Central memory CD8-positive, alpha-beta T cell (primary cell): ENCODE measurements at regions not wholly inside any gene's neighbourhood (a gene's known extent, or its start where the extent isn't known, plus 50 kb on each side); places are given as distances from the start of the nearest gene placed in this dataset.

Experiments
- ATAC-seq: fragments of 150-1000 bp; cut with Tn5 transposase; replicated peaks from 2 replicates; pipeline ENCODE4 v1.10.0; 2022; ENCODE audit warnings: mild to moderate bottlenecking, moderate FRiP score, moderate number of reproducible peaks; ENCODE audit not compliant: poor library complexity, severe bottlenecking; ENCODE audit errors: extremely low read depth
- DNase-seq, 2 donors: peaks; one replicate each; pipeline ENCODE4 v3.0.0; 2021; ENCODE audit warnings: low spot score in 2 of 2
- H3K27ac Mint-ChIP-seq: one replicate; pipeline ENCODE4 v1.8.0; 2022; ENCODE audit warnings: low read depth, mild to moderate bottlenecking, moderate library complexity, mixed read lengths
- H3K27me3 Mint-ChIP-seq: one replicate; pipeline ENCODE4 v1.8.0; 2022; ENCODE audit warnings: mixed read lengths
- H3K36me3 Mint-ChIP-seq: one replicate; pipeline ENCODE4 v1.8.0; 2022; ENCODE audit warnings: mild to moderate bottlenecking, moderate library complexity, mixed read lengths; ENCODE audit not compliant: insufficient read depth
- H3K4me1 Mint-ChIP-seq: one replicate; pipeline ENCODE4 v1.8.0; 2022; ENCODE audit warnings: mixed read lengths
- H3K4me3 Mint-ChIP-seq: one replicate; pipeline ENCODE4 v1.8.0; 2022; ENCODE audit warnings: mild to moderate bottlenecking, moderate library complexity, mixed read lengths
- H3K9me3 Mint-ChIP-seq: one replicate; pipeline ENCODE4 v1.8.0; 2022; ENCODE audit warnings: mixed read lengths

GRCh38 chr10:1854271-1854670 is 116.9 kb upstream of the ADARB2 start:
- no peaks in the 10 kb centered on the region for H3K4me1 Mint-ChIP-seq
- no peaks in the 10 kb centered on the region for H3K36me3 Mint-ChIP-seq
- H3K9me3 Mint-ChIP-seq = no peaks in the 10 kb centered on the region
- ATAC-seq (no peak), DNase-seq (no peak)
- H3K27me3 Mint-ChIP-seq = peaks cover 9% of the 10 kb centered on the region
- no peak overlapping the region for H3K4me3 Mint-ChIP-seq
- no peak overlapping the region for H3K27ac Mint-ChIP-seq

- Mint-ChIP-seq H3K27ac (no peak overlapping the region), H3K4me3 (no peak overlapping the region), H3K4me1 (no peaks in the 10 kb centered on the region), H3K36me3 (no peaks in the 10 kb centered on the region), H3K9me3 (no peaks in the 10 kb centered on the region), H3K27me3 (peaks cover 9% of the 10 kb centered on the region)
- DNase-seq = no peak
- no peak for ATAC-seq
Measured at GRCh38 chr10:1853801-1854200, 116.5 kb upstream of the ADARB2 start.

GRCh38 chr10:1852841-1853240 is 115.5 kb upstream of the ADARB2 start:
- H3K4me1 Mint-ChIP-seq = no peaks in the 10 kb centered on the region
- peaks cover 9% of the 10 kb centered on the region for H3K27me3 Mint-ChIP-seq
- no peak overlapping the region for H3K27ac Mint-ChIP-seq
- H3K9me3 Mint-ChIP-seq = no peaks in the 10 kb centered on the region
- no peak overlapping the region for H3K4me3 Mint-ChIP-seq
- DNase-seq (no peak), ATAC-seq (no peak)
- H3K36me3 Mint-ChIP-seq = no peaks in the 10 kb centered on the region

GRCh38 chr10:1851762-1852161 is 114.4 kb upstream of the ADARB2 start:
- ATAC-seq = no peak
- H3K9me3 Mint-ChIP-seq = peaks cover under 1% of the 10 kb centered on the region
- H3K4me1 Mint-ChIP-seq = no peaks in the 10 kb centered on the region
- no peak for DNase-seq
- H3K4me3 Mint-ChIP-seq = no peak overlapping the region
- H3K27me3 Mint-ChIP-seq = peaks cover 9% of the 10 kb centered on the region
- H3K36me3 Mint-ChIP-seq = no peaks in the 10 kb centered on the region
- no peak overlapping the region for H3K27ac Mint-ChIP-seq

GRCh38 chr10:1850971-1851527 is 113.7 kb upstream of the ADARB2 start:
- Mint-ChIP-seq H3K4me1 (no peaks in the 10 kb centered on the region), H3K36me3 (no peaks in the 10 kb centered on the region), H3K9me3 (peaks cover 4% of the 10 kb centered on the region), H3K27ac (no peak overlapping the region), H3K27me3 (peaks cover 9% of the 10 kb centered on the region), H3K4me3 (no peak overlapping the region)
- DNase-seq (no peak), ATAC-seq (no peak)

GRCh38 chr10:1847361-1847760 is 110.0 kb upstream of the ADARB2 start:
- no peak for ATAC-seq
- Mint-ChIP-seq H3K27me3 (no peaks in the 10 kb centered on the region), H3K4me3 (no peak overlapping the region), H3K9me3 (peaks cover 4% of the 10 kb centered on the region), H3K4me1 (no peaks in the 10 kb centered on the region), H3K36me3 (no peaks in the 10 kb centered on the region), H3K27ac (no peak overlapping the region)
- no peak for DNase-seq

GRCh38 chr10:1846032-1846431 is 108.7 kb upstream of the ADARB2 start:
- DNase-seq = no peak
- Mint-ChIP-seq H3K4me3 (no peak overlapping the region), H3K27ac (no peak overlapping the region), H3K27me3 (no peaks in the 10 kb centered on the region), H3K9me3 (peaks cover 4% of the 10 kb centered on the region), H3K4me1 (no peaks in the 10 kb centered on the region), H3K36me3 (no peaks in the 10 kb centered on the region)
- no peak for ATAC-seq

GRCh38 chr10:1841759-1842158 is 104.4 kb upstream of the ADARB2 start:
- Mint-ChIP-seq H3K36me3 (no peaks in the 10 kb centered on the region), H3K9me3 (peaks cover 3% of the 10 kb centered on the region), H3K27me3 (no peaks in the 10 kb centered on the region), H3K27ac (no peak overlapping the region), H3K4me3 (no peak overlapping the region), H3K4me1 (no peaks in the 10 kb centered on the region)
- ATAC-seq (no peak), DNase-seq (no peak)

GRCh38 chr10:1829712-1830111 is 92.4 kb upstream of the ADARB2 start:
- Mint-ChIP-seq H3K4me1 (no peaks in the 10 kb centered on the region), H3K27me3 (peaks cover 17% of the 10 kb centered on the region), H3K36me3 (no peaks in the 10 kb centered on the region), H3K9me3 (peaks cover 13% of the 10 kb centered on the region), H3K27ac (no peak overlapping the region), H3K4me3 (no peak overlapping the region)
- DNase-seq (no peak), ATAC-seq (no peak)

- ATAC-seq (no peak), DNase-seq (no peak)
- Mint-ChIP-seq H3K27me3 (peaks cover 42% of the 10 kb centered on the region), H3K4me1 (no peaks in the 10 kb centered on the region), H3K36me3 (no peaks in the 10 kb centered on the region), H3K9me3 (peaks cover 16% of the 10 kb centered on the region), H3K27ac (no peak overlapping the region), H3K4me3 (no peak overlapping the region)
Measured at GRCh38 chr10:1824928-1825327, 87.6 kb upstream of the ADARB2 start.

GRCh38 chr10:1814556-1814955 is 77.2 kb upstream of the ADARB2 start:
- Mint-ChIP-seq H3K27ac (no peak overlapping the region), H3K36me3 (no peaks in the 10 kb centered on the region), H3K4me3 (no peak overlapping the region), H3K27me3 (peaks cover 6% of the 10 kb centered on the region), H3K9me3 (peaks cover 8% of the 10 kb centered on the region), H3K4me1 (no peaks in the 10 kb centered on the region)
- ATAC-seq = no peak
- DNase-seq = no peak

GRCh38 chr10:1809139-1809741 is 71.9 kb upstream of the ADARB2 start:
- ATAC-seq = no peak
- Mint-ChIP-seq H3K4me3 (no peak overlapping the region), H3K27me3 (no peaks in the 10 kb centered on the region), H3K4me1 (no peaks in the 10 kb centered on the region), H3K27ac (no peak overlapping the region), H3K9me3 (no peaks in the 10 kb centered on the region), H3K36me3 (no peaks in the 10 kb centered on the region)
- DNase-seq = no peak

- H3K9me3 Mint-ChIP-seq = no peaks in the 10 kb centered on the region
- H3K36me3 Mint-ChIP-seq = no peaks in the 10 kb centered on the region
- H3K27me3 Mint-ChIP-seq = no peaks in the 10 kb centered on the region
- DNase-seq = no peak
- no peak for ATAC-seq
- no peak overlapping the region for H3K4me3 Mint-ChIP-seq
- H3K4me1 Mint-ChIP-seq = no peaks in the 10 kb centered on the region
- no peak overlapping the region for H3K27ac Mint-ChIP-seq
Measured at GRCh38 chr10:1807924-1808323, 70.6 kb upstream of the ADARB2 start.
